Activated T-cell treated with anti-CD3 and anti-CD28 coated beads, Interleukin-2, amount 50 U/mL, for 72 hours (primary cell): ENCODE measurements at regions not wholly inside any gene's neighbourhood (a gene's known extent, or its start where the extent isn't known, plus 50 kb on each side); places are given as distances from the start of the nearest gene placed in this dataset.
A peak's percentile ranks its signal among the peaks of the same experiment; 100 is the strongest.
"Not testable (repeated sequence)": the region's sequence is repeated elsewhere in the genome, so short reads cannot be mapped to it uniquely, and the experiment has no call there.

Experiments
- ATAC-seq, 2 donors: fragments of 150-1000 bp; cut with Tn5 transposase; replicated peaks in 1 of 2; 2 replicates each; pipeline ENCODE4 v1.10.0; 2021; ENCODE audit warnings: moderate library complexity in 2 of 2, mild to moderate bottlenecking in 1 of 2
- DNase-seq, 2 donors: peaks; one replicate each; pipeline ENCODE4 v3.0.0; 2021 to 2022; ENCODE audit warnings: mixed read lengths in 1 of 2
- H3K27ac Mint-ChIP-seq: one replicate; pipeline ENCODE4 v1.8.0; 2022; ENCODE audit warnings: mild to moderate bottlenecking, moderate library complexity, mixed read lengths
- H3K27me3 Mint-ChIP-seq: one replicate; pipeline ENCODE4 v1.8.0; 2022; ENCODE audit warnings: low read depth, mixed read lengths
- H3K36me3 Mint-ChIP-seq, 2 donors: one replicate each; pipeline ENCODE4 v1.8.0; 2022; ENCODE audit warnings: mixed read lengths in 2 of 2, mild to moderate bottlenecking in 1 of 2; ENCODE audit not compliant: insufficient read depth in 2 of 2
- H3K4me1 Mint-ChIP-seq: one replicate; pipeline ENCODE4 v1.8.0; 2022; ENCODE audit warnings: low read depth, mixed read lengths
- H3K4me3 Mint-ChIP-seq, 2 donors: one replicate each; pipeline ENCODE4 v1.8.0; 2022; ENCODE audit warnings: mild to moderate bottlenecking in 2 of 2, mixed read lengths in 2 of 2, moderate library complexity in 2 of 2
- H3K9me3 Mint-ChIP-seq, 2 donors: one replicate each; pipeline ENCODE4 v1.8.0; 2022; ENCODE audit warnings: mixed read lengths in 2 of 2

DNA sequence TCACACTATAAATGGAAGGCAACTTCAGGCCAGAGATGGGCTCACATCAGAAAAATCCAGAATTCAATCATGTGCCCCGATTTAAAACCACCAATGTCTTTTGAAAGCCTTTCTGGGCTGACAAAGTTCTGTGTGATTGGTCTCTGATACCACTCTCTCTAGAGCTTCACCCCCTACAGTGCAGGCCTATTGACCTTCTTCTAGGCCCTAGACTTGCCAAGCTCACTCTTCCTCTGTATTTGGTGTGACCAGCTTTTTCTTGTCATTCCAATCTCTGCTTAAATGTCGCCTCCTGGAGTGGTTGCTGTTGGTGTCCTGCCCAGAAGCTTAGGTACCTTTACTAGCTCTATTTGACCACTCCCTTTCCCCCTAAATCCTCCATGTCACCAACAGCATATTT is 78.7 kb downstream of the GCNT4 start:
- H3K27me3 Mint-ChIP-seq: no peaks in the 10 kb centered on the region
- peaks cover 24% of the 10 kb centered on the region for H3K4me1 Mint-ChIP-seq
- H3K4me3 Mint-ChIP-seq: no peak overlapping the region
- no peak for ATAC-seq
- DNase-seq: no peak
- H3K27ac Mint-ChIP-seq: no peak overlapping the region
- peaks cover 8 to 15% of the 10 kb centered on the region in 2 donors for H3K36me3 Mint-ChIP-seq
- peaks cover 5 to 7% of the 10 kb centered on the region in 2 donors for H3K9me3 Mint-ChIP-seq

- Mint-ChIP-seq H3K36me3 (peaks cover 8 to 15% of the 10 kb centered on the region in 2 donors), H3K9me3 (peaks cover 5 to 7% of the 10 kb centered on the region in 2 donors), H3K27me3 (no peaks in the 10 kb centered on the region), H3K4me1 (peaks cover 24% of the 10 kb centered on the region), H3K27ac (no peak overlapping the region), H3K4me3 (no peak overlapping the region)
- DNase-seq (no peak), ATAC-seq (no peak)
Observed at GRCh38 chr5:74971947-74972460, 80.4 kb downstream of the GCNT4 start.

- Mint-ChIP-seq H3K36me3 (peaks cover 7 to 11% of the 10 kb centered on the region in 2 donors), H3K4me1 (peaks cover 22% of the 10 kb centered on the region)
- not testable (repeated sequence) for DNase-seq, H3K4me3 Mint-ChIP-seq, H3K9me3 Mint-ChIP-seq, H3K27ac Mint-ChIP-seq, ATAC-seq, H3K27me3 Mint-ChIP-seq
Observed at GRCh38 chr5:74970891-74971290, 81.5 kb downstream of the GCNT4 start.

GRCh38 chr5:74969726-74970125 is 82.6 kb downstream of the GCNT4 start:
- ATAC-seq: no peak
- H3K27me3 Mint-ChIP-seq: no peaks in the 10 kb centered on the region
- DNase-seq: no peak
- H3K4me3 Mint-ChIP-seq: no peak overlapping the region
- H3K9me3 Mint-ChIP-seq: no peaks in the 10 kb centered on the region
- H3K27ac Mint-ChIP-seq: no peak overlapping the region
- H3K4me1 Mint-ChIP-seq: peaks cover 11% of the 10 kb centered on the region
- peaks cover 2 to 3% of the 10 kb centered on the region in 2 donors for H3K36me3 Mint-ChIP-seq

DNA sequence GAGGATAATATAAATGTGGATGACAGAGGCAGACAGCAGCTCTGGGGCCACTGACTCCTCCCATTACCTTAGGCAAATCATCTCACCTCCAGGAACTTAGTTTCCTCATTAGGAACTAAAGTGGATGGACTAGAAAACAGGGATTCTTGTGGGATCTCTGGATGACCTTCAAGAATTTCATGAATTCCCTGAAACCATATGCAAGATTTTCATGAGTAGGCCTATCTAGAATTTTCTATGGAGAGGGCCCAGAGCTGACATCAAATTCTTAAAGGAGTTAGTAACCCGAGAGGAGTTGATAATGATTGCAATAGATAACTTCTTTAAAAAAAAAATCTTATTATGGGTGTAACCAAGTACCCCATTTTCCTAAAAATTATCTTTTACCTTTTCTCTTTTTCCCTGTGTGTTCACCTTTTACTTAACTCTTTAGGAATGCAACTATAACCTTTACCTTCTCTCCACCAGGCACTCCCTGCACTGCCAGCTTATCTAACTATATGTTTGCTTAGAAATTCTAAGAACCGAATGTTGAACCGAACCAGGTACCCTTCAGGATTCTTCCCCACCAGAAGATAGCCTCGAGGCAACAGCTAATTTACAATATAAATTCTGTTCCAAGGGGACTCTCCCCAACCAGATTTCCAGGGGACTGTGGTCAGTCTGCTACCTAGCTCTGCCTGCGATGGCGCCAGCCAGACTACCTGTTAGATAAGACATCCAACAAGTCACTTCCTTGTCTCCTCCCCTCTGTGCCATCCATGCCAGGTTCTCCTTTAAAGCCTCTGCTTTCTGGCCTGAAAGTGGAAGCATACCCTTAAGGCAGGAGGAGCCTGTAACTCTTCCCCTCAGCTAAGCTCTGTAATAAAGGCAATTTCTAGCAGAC is 86.0 kb downstream of the GCNT4 start:
- H3K4me1 Mint-ChIP-seq: no peaks in the 10 kb centered on the region
- H3K27me3 Mint-ChIP-seq: no peaks in the 10 kb centered on the region
- no peak overlapping the region for H3K4me3 Mint-ChIP-seq
- H3K9me3 Mint-ChIP-seq: no peaks in the 10 kb centered on the region
- no peaks in the 10 kb centered on the region for H3K36me3 Mint-ChIP-seq
- DNase-seq (no peak), ATAC-seq (no peak)
- no peak overlapping the region for H3K27ac Mint-ChIP-seq

DNA sequence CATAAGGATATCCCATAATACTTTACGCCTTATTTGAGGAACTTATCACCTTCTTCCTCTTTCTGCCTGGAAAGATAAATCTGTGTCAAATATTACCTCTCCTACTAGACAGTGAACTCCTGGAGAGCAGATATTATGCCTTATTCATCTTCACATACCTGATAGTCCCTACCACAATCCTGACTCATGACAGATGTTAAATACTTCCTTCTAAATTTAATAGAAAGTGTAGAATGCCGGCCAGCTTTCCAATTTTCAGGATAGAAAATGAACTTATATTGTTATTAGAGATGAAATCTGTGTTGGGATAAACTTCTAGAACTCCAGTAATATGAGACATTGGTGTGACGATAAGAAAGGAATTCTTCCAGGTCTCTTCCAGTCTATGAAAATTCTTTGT is 89.0 kb downstream of the GCNT4 start:
- Mint-ChIP-seq H3K36me3 (no peaks in the 10 kb centered on the region), H3K27me3 (peaks cover 5% of the 10 kb centered on the region), H3K4me1 (no peaks in the 10 kb centered on the region), H3K9me3 (no peaks in the 10 kb centered on the region), H3K27ac (no peak overlapping the region), H3K4me3 (no peak overlapping the region)
- no peak for ATAC-seq
- no peak for DNase-seq

GRCh38 chr5:74957906-74958305 is 91.7 kb upstream of the FAM169A start:
- Mint-ChIP-seq H3K9me3 (peaks cover 0 to 6% of the 10 kb centered on the region in 2 donors), H3K4me3 (no peak overlapping the region), H3K27ac (no peak overlapping the region), H3K27me3 (peaks cover 10% of the 10 kb centered on the region), H3K4me1 (peaks cover 4% of the 10 kb centered on the region), H3K36me3 (peaks cover 1 to 5% of the 10 kb centered on the region in 2 donors)
- ATAC-seq: no peak
- DNase-seq: no peak

- H3K9me3 Mint-ChIP-seq: peaks cover 0 to 6% of the 10 kb centered on the region in 2 donors
- H3K4me3 Mint-ChIP-seq: no peak overlapping the region
- ATAC-seq (no peak), DNase-seq (no peak)
- H3K27me3 Mint-ChIP-seq: peaks cover 10% of the 10 kb centered on the region
- peaks cover 4% of the 10 kb centered on the region for H3K4me1 Mint-ChIP-seq
- no peak overlapping the region for H3K27ac Mint-ChIP-seq
- peaks cover 1 to 5% of the 10 kb centered on the region in 2 donors for H3K36me3 Mint-ChIP-seq
Observed at GRCh38 chr5:74957029-74957784, 91.0 kb upstream of the FAM169A start.

- Mint-ChIP-seq H3K27me3 (peaks cover 10% of the 10 kb centered on the region), H3K4me1 (peaks cover 4% of the 10 kb centered on the region), H3K27ac (no peak overlapping the region), H3K4me3 (no peak overlapping the region), H3K9me3 (peaks cover 0 to 6% of the 10 kb centered on the region in 2 donors), H3K36me3 (peaks cover 1 to 5% of the 10 kb centered on the region in 2 donors)
- DNase-seq: no peak
- ATAC-seq: no peak
Observed at GRCh38 chr5:74956278-74956677, 90.1 kb upstream of the FAM169A start.

DNA sequence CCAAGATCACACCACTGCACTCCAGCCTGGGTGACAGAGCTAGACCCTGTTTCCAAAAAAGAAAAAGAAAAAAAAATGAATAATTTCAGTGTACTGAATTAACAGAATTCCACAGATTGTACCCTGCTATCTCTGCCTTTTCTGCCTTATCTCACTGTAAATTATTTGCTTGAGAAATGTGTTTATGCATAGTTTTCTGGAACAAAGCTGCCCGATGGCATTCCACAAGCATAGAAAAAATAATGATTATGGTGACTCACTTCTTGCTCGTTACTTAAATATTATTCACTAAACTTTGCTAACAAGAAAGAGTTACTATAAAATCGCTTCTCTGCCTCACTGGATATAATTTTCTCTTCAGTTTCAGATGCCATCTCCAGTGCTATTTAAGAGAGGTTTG is 88.7 kb upstream of the FAM169A start:
- H3K9me3 Mint-ChIP-seq: peaks cover 0 to 10% of the 10 kb centered on the region in 2 donors
- ATAC-seq: no peak
- H3K4me3 Mint-ChIP-seq: no peak overlapping the region
- no peak for DNase-seq
- peaks cover 1 to 5% of the 10 kb centered on the region in 2 donors for H3K36me3 Mint-ChIP-seq
- H3K27me3 Mint-ChIP-seq: peaks cover 23% of the 10 kb centered on the region
- H3K27ac Mint-ChIP-seq: no peak overlapping the region
- H3K4me1 Mint-ChIP-seq: peaks cover 4% of the 10 kb centered on the region

- ATAC-seq (peak in 1 of 2 donors; percentile 59), DNase-seq (no peak)
- Mint-ChIP-seq H3K4me1 (peaks cover 4% of the 10 kb centered on the region), H3K9me3 (peaks cover 0 to 10% of the 10 kb centered on the region in 2 donors), H3K4me3 (no peak overlapping the region), H3K36me3 (peaks cover 1 to 5% of the 10 kb centered on the region in 2 donors), H3K27ac (no peak overlapping the region), H3K27me3 (peaks cover 26% of the 10 kb centered on the region)
Observed at GRCh38 chr5:74953937-74954720, 87.9 kb upstream of the FAM169A start.

GRCh38 chr5:74953554-74953936 is 87.4 kb upstream of the FAM169A start:
- peaks cover 1 to 5% of the 10 kb centered on the region in 2 donors for H3K36me3 Mint-ChIP-seq
- H3K4me3 Mint-ChIP-seq: no peak overlapping the region
- no peak for ATAC-seq
- DNase-seq: no peak
- H3K9me3 Mint-ChIP-seq: peaks cover 0 to 10% of the 10 kb centered on the region in 2 donors
- H3K27me3 Mint-ChIP-seq: peaks cover 26% of the 10 kb centered on the region
- no peak overlapping the region for H3K27ac Mint-ChIP-seq
- peaks cover 4% of the 10 kb centered on the region for H3K4me1 Mint-ChIP-seq
